ENCODE measurements at regions not wholly inside any gene's neighbourhood (a gene's known extent, or its start where the extent isn't known, plus 50 kb on each side); places are given as distances from the start of the nearest gene placed in this dataset.

- Histone ChIP-seq H4K91ac (ENCODE audit: insufficient read length, low read depth, low read length) (no peak overlapping the region), H3K9me3 (ENCODE audit: control insufficient read depth, low read depth, low read length) (no peaks in the 10 kb centered on the region), H3K79me1 (ENCODE audit: insufficient read depth, low read depth, low read length, poor library complexity, severe bottlenecking) (no peaks in the 10 kb centered on the region), H3K4me1 (ENCODE audit: insufficient read depth, low read length) (peaks cover 11% of the 10 kb centered on the region; the same call in 1 of the 2 replicates), H3K79me2 (ENCODE audit: insufficient read depth, low read length) (no peaks in the 10 kb centered on the region), H3K14ac (ENCODE audit: insufficient read depth, low read length) (no peak overlapping the region), H3K4ac (ENCODE audit: low read depth, low read length) (no peak overlapping the region), H2BK12ac (ENCODE audit: insufficient read length, low read depth, low read length) (no peak overlapping the region), H2BK20ac (ENCODE audit: low read depth, low read length, poor library complexity, severe bottlenecking) (no peak overlapping the region), H2AFZ (ENCODE audit: low read length) (no peak overlapping the region), H3K9ac (ENCODE audit: extremely low read depth, insufficient read length, low read length) (no peak overlapping the region), H3K27ac (ENCODE audit: insufficient read length, low read depth, low read length) (no peak overlapping the region), H2AK5ac (ENCODE audit: insufficient read length, low read length) (no peak overlapping the region), H3K18ac (ENCODE audit: insufficient read length, low read depth, low read length) (no peak overlapping the region), H3T11ph (ENCODE audit: low read length) (no peak overlapping the region), H4K20me1 (ENCODE audit: control insufficient read depth, insufficient read depth, insufficient read length) (no peaks in the 10 kb centered on the region), H2BK120ac (ENCODE audit: low read depth, low read length, poor library complexity, severe bottlenecking) (no peak overlapping the region), H3K4me2 (ENCODE audit: insufficient read depth, insufficient read length, low read length) (no peak overlapping the region), H2BK5ac (ENCODE audit: insufficient read length, low read length) (no peak overlapping the region), H4K8ac (replicated peaks; ENCODE audit: insufficient read length, low read depth, low read length) (no peak overlapping the region), H3K23ac (ENCODE audit: insufficient read length, low read depth, low read length) (no peak overlapping the region), H3K56ac (ENCODE audit: insufficient read length, low read depth, low read length) (no peak overlapping the region), H2BK15ac (ENCODE audit: low read depth, low read length) (no peak overlapping the region), H3K27me3 (ENCODE audit: insufficient read depth, low read length) (no peaks in the 10 kb centered on the region), H4K5ac (ENCODE audit: insufficient read length, low read depth, low read length) (no peak overlapping the region), H3K23me2 (ENCODE audit: insufficient read length, low read depth, low read length, poor library complexity, severe bottlenecking) (no peaks in the 10 kb centered on the region)
- no peaks in the 10 kb centered on the region; a peak in 1 of 7 replicates for H3K36me3 Mint-ChIP-seq (ENCODE audit: insufficient read depth in 1 of 3, low read depth in 3 of 3)
- H3K27me3 Mint-ChIP-seq (ENCODE audit: low read depth), result no peaks in the 10 kb centered on the region; the same call in none of the 2 replicates
- WGBS (ENCODE audit: extremely low coverage, insufficient read length, low lambda C conversion rate), result no CpG with 5 or more reads among the region's 3 CpGs
- no peak overlapping the region for H3K27ac Mint-ChIP-seq
- H3K4me3 Mint-ChIP-seq, result no peak overlapping the region
- H3K4me1 Mint-ChIP-seq, result peaks cover 19 to 21% of the 10 kb centered on the region in 2 experiments
- no peak for DNase-seq
- no peak for TF ChIP-seq CTCF (conservative IDR thresholded peaks at IDR 0.05)
- no peaks in the 10 kb centered on the region for H3K9me3 Mint-ChIP-seq
Measured at GRCh38 chr15:52855157-52855556, 65.0 kb upstream of the ONECUT1 start.
